ENCODE measurements at regions not wholly inside any gene's neighbourhood (a gene's known extent, or its start where the extent isn't known, plus 50 kb on each side); places are given as distances from the start of the nearest gene placed in this dataset.
"Not testable (repeated sequence)": the region's sequence is repeated elsewhere in the genome, so short reads cannot be mapped to it uniquely, and the experiment has no call there.

GRCh38 chr10:9390516-9390915, 1336.0 kb downstream of the GATA3 start:
- no peak for DNase-seq (ENCODE audit: low read depth)

GRCh38 chr10:9399275-9399983, 1344.9 kb downstream of the GATA3 start:
- DNase-seq (ENCODE audit: low read depth), result no peak

GRCh38 chr10:9402067-9402466, 1347.6 kb downstream of the GATA3 start:
- not testable (repeated sequence) for DNase-seq (ENCODE audit: low read depth)

- DNase-seq (ENCODE audit: low read depth), result not testable (repeated sequence)
These were observed 1348.2 kb downstream of the GATA3 start for GRCh38 chr10:9402507-9403195.

- DNase-seq (ENCODE audit: low read depth), result not testable (repeated sequence)
These were observed 1352.7 kb downstream of the GATA3 start for GRCh38 chr10:9407201-9407600.

GRCh38 chr10:9416331-9416730, 1361.8 kb downstream of the GATA3 start:
- DNase-seq (ENCODE audit: low read depth), result no peak

GRCh38 chr10:9419757-9420156, 1365.3 kb downstream of the GATA3 start:
- no peak for DNase-seq (ENCODE audit: low read depth)

- DNase-seq (ENCODE audit: low read depth), result no peak
These were observed 1372.7 kb downstream of the GATA3 start for GRCh38 chr10:9427209-9427608.

- DNase-seq (ENCODE audit: low read depth), result no peak
These were observed 1382.6 kb downstream of the GATA3 start for GRCh38 chr10:9437131-9437530.

GRCh38 chr10:9443758-9444157, 1389.3 kb downstream of the GATA3 start:
- no peak for DNase-seq (ENCODE audit: low read depth)

- no peak for DNase-seq (ENCODE audit: low read depth)
These were observed 1395.0 kb downstream of the GATA3 start for GRCh38 chr10:9449530-9449929.

GRCh38 chr10:9450801-9451200, 1396.3 kb downstream of the GATA3 start:
- DNase-seq (ENCODE audit: low read depth), result no peak

- no peak for DNase-seq (ENCODE audit: low read depth)
These were observed 1396.8 kb downstream of the GATA3 start for GRCh38 chr10:9451211-9451773.

- DNase-seq (ENCODE audit: low read depth), result no peak
These were observed 1397.6 kb downstream of the GATA3 start for GRCh38 chr10:9452056-9452455.

- DNase-seq (ENCODE audit: low read depth), result not testable (repeated sequence)
These were observed 1399.4 kb downstream of the GATA3 start for GRCh38 chr10:9453871-9454270.

- no peak for DNase-seq (ENCODE audit: low read depth)
These were observed 1415.2 kb downstream of the GATA3 start for GRCh38 chr10:9469663-9470205.

GRCh38 chr10:9470581-9470980, 1416.1 kb downstream of the GATA3 start:
- DNase-seq (ENCODE audit: low read depth), result no peak

GRCh38 chr10:9501944-9502343, 1447.5 kb downstream of the GATA3 start:
- no peak for DNase-seq (ENCODE audit: low read depth)

- DNase-seq (ENCODE audit: low read depth), result no peak
These were observed 1449.7 kb downstream of the GATA3 start for GRCh38 chr10:9504227-9504626.

GRCh38 chr10:9505546-9505945, 1451.1 kb downstream of the GATA3 start:
- no peak for DNase-seq (ENCODE audit: low read depth)

GRCh38 chr10:9508606-9509005, 1454.1 kb downstream of the GATA3 start:
- no peak for DNase-seq (ENCODE audit: low read depth)

GRCh38 chr10:9510626-9511025, 1456.1 kb downstream of the GATA3 start:
- DNase-seq (ENCODE audit: low read depth), result no peak

GRCh38 chr10:9515922-9516321, 1461.4 kb downstream of the GATA3 start:
- DNase-seq (ENCODE audit: low read depth), result no peak
